Liver (tissue), 7 donors: ENCODE measurements at regions not wholly inside any gene's neighbourhood (a gene's known extent, or its start where the extent isn't known, plus 50 kb on each side); places are given as distances from the start of the nearest gene placed in this dataset.

ENCODE experiments used
- DNase-seq: peaks from one replicate; pipeline ENCODE4 v3.0.0-alpha.2; 2017; ENCODE audit warnings: low spot score
- H3K27ac ChIP-seq, 2 donors: one replicate each; pipeline ENCODE4 v1.7.0; 2013; ENCODE audit warnings: inconsistent platforms in 2 of 2, low read length in 2 of 2, control low read depth in 1 of 2, low read depth in 1 of 2, mild to moderate bottlenecking in 1 of 2
- H3K27me3 ChIP-seq, 4 donors: one replicate each; pipeline versions ENCODE4 v1.6.1 to v1.7.0; 2013; ENCODE audit warnings: low read length in 3 of 4, inconsistent platforms in 1 of 4, mild to moderate bottlenecking in 1 of 4, moderate library complexity in 1 of 4; ENCODE audit not compliant: control insufficient read depth in 4 of 4, insufficient read depth in 4 of 4
- H3K36me3 ChIP-seq, 4 donors: one replicate each; pipeline versions ENCODE4 v1.6.1 to v1.7.0; 2013; ENCODE audit warnings: low read length in 3 of 4, mild to moderate bottlenecking in 3 of 4, low read depth in 1 of 4, moderate library complexity in 1 of 4; ENCODE audit not compliant: control insufficient read depth in 4 of 4, insufficient read depth in 3 of 4
- H3K4me1 ChIP-seq, 4 donors: one replicate each; pipeline versions ENCODE4 v1.6.1 to v1.7.0; 2013; ENCODE audit warnings: low read length in 3 of 4, mild to moderate bottlenecking in 3 of 4, moderate library complexity in 1 of 4; ENCODE audit not compliant: control insufficient read depth in 4 of 4, insufficient read depth in 4 of 4
- H3K4me3 ChIP-seq, 3 donors: one replicate each; pipeline versions ENCODE4 v1.6.1 to v1.7.0; 2013; ENCODE audit warnings: low read length in 3 of 3, control low read depth in 1 of 3, low read depth in 1 of 3, mild to moderate bottlenecking in 1 of 3
- H3K9ac ChIP-seq, 2 donors: one replicate each; pipeline ENCODE4 v1.7.0; 2013; ENCODE audit warnings: low read length in 2 of 2, mild to moderate bottlenecking in 2 of 2, moderate library complexity in 2 of 2, control low read depth in 1 of 2, low read depth in 1 of 2
- H3K9me3 ChIP-seq, 4 donors: one replicate each; pipeline versions ENCODE4 v1.6.1 to v1.7.0; 2013; ENCODE audit warnings: low read length in 3 of 4; ENCODE audit not compliant: control insufficient read depth in 4 of 4
- EGR1 ChIP-seq, 2 donors: IDR thresholded peaks; 2 replicates each; pipeline ENCODE4 v1.6.1; 2016 to 2018; ENCODE audit warnings: antibody characterized with exemption in 2 of 2, low read depth in 2 of 2
- FOXA1 ChIP-seq: IDR thresholded peaks from 2 replicates; pipeline ENCODE4 v1.6.1; 2016; ENCODE audit warnings: antibody characterized with exemption
- FOXA2 ChIP-seq: IDR thresholded peaks from 2 replicates; pipeline ENCODE4 v1.6.1; 2016; ENCODE audit warnings: antibody characterized with exemption
- GABPA ChIP-seq, 2 donors: IDR thresholded peaks in 1 of 2; conservative IDR thresholded peaks in 1 of 2; 2 replicates each; pipeline ENCODE4 v1.6.1; 2016; ENCODE audit warnings: antibody characterized with exemption in 2 of 2, mild to moderate bottlenecking in 1 of 2, moderate library complexity in 1 of 2
- HNF4A ChIP-seq, 2 donors: conservative IDR thresholded peaks; 2 replicates each; pipeline ENCODE4 v1.6.1; 2016; ENCODE audit warnings: antibody characterized with exemption in 2 of 2, mild to moderate bottlenecking in 2 of 2
- HNF4G ChIP-seq: IDR thresholded peaks from 2 replicates; pipeline ENCODE4 v1.6.1; 2016; ENCODE audit warnings: antibody characterized with exemption
- JUND ChIP-seq, 2 donors: IDR thresholded peaks; 2 replicates each; pipeline ENCODE4 v1.6.1; 2016; ENCODE audit warnings: antibody characterized with exemption in 2 of 2
- NR2F2 ChIP-seq: IDR thresholded peaks from 2 replicates; pipeline ENCODE4 v1.6.1; 2016; ENCODE audit warnings: antibody characterized with exemption
- RXRA ChIP-seq, 2 donors: IDR thresholded peaks; 2 replicates each; pipeline ENCODE4 v1.6.1; 2017 to 2018; ENCODE audit warnings: antibody characterized with exemption in 2 of 2, mild to moderate bottlenecking in 1 of 2
- SP1 ChIP-seq: IDR thresholded peaks from 2 replicates; pipeline ENCODE4 v1.6.1; 2018; ENCODE audit warnings: antibody characterized with exemption, mild to moderate bottlenecking
- TAF1 ChIP-seq: conservative IDR thresholded peaks from 2 replicates; pipeline ENCODE4 v1.6.1; 2016; ENCODE audit warnings: antibody characterized with exemption, mild to moderate bottlenecking
- YY1 ChIP-seq: IDR thresholded peaks from 2 replicates; pipeline ENCODE4 v1.6.1; 2016; ENCODE audit warnings: antibody characterized with exemption, mild to moderate bottlenecking
- WGBS: extraction: QIAGEN DNeasy Blood & Tissue Kit; methylation state at CpG from one replicate; pipeline ENCODE4 v1.1.7; 2013; 5-methylcytosine and 5-hydroxymethylcytosine counted together
- TF ChIP-seq, protein P1 (sequence below): IDR thresholded peaks from 2 replicates; pipeline ENCODE4 v1.6.1; 2016; ENCODE audit warnings: antibody characterized with exemption, mild to moderate bottlenecking
- TF ChIP-seq, protein P2 (sequence below): IDR thresholded peaks from 2 replicates; pipeline ENCODE4 v1.6.1; 2016; ENCODE audit warnings: antibody characterized with exemption
- TF ChIP-seq, protein P3 (sequence below): IDR thresholded peaks from 2 replicates; pipeline ENCODE4 v1.6.1; 2016; ENCODE audit warnings: antibody characterized with exemption
- TF ChIP-seq, protein P4 (sequence below): IDR thresholded peaks from 2 replicates; pipeline ENCODE4 v1.6.1; 2016; ENCODE audit warnings: antibody characterized with exemption
- donor health status: healthy.
- donor health status: healthy.
- donor health status: healthy.
- donor health status: healthy.

DNA sequence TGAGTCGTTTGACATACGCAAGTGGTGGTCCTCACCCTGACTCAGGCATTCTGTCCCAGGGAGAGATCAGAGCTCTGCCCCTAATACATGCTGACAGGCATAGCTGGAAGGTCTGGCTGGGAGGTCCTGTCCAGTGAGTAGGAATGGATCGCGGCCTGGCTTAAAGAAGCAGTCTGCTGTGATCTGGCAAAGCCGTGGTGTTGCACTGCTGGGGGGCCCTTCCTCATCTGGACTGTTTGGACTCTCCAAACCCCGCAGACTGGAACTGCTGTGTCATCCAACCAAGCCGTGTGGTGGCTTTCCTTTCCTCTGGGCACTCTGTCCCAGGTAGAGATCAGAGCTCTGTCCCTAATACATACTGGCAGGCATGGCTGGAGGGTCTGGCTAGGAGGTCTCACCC, 64.3 kb upstream of the MAGEB16 start:
- no peak overlapping the region for H3K27ac ChIP-seq
- no peak overlapping the region for H3K4me3 ChIP-seq
- no peak for DNase-seq
- H3K4me1 ChIP-seq: no peaks in the 10 kb centered on the region
- WGBS: 89% methylated on average over 7 of the region's 7 CpGs
- H3K36me3 ChIP-seq: no peaks in the 10 kb centered on the region
- no peaks in the 10 kb centered on the region for H3K27me3 ChIP-seq
- H3K9ac ChIP-seq: no peak overlapping the region
- no peaks in the 10 kb centered on the region for H3K9me3 ChIP-seq
- TF ChIP-seq, protein P1, sequence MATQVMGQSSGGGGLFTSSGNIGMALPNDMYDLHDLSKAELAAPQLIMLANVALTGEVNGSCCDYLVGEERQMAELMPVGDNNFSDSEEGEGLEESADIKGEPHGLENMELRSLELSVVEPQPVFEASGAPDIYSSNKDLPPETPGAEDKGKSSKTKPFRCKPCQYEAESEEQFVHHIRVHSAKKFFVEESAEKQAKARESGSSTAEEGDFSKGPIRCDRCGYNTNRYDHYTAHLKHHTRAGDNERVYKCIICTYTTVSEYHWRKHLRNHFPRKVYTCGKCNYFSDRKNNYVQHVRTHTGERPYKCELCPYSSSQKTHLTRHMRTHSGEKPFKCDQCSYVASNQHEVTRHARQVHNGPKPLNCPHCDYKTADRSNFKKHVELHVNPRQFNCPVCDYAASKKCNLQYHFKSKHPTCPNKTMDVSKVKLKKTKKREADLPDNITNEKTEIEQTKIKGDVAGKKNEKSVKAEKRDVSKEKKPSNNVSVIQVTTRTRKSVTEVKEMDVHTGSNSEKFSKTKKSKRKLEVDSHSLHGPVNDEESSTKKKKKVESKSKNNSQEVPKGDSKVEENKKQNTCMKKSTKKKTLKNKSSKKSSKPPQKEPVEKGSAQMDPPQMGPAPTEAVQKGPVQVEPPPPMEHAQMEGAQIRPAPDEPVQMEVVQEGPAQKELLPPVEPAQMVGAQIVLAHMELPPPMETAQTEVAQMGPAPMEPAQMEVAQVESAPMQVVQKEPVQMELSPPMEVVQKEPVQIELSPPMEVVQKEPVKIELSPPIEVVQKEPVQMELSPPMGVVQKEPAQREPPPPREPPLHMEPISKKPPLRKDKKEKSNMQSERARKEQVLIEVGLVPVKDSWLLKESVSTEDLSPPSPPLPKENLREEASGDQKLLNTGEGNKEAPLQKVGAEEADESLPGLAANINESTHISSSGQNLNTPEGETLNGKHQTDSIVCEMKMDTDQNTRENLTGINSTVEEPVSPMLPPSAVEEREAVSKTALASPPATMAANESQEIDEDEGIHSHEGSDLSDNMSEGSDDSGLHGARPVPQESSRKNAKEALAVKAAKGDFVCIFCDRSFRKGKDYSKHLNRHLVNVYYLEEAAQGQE: no peak
- TF ChIP-seq, protein P2, sequence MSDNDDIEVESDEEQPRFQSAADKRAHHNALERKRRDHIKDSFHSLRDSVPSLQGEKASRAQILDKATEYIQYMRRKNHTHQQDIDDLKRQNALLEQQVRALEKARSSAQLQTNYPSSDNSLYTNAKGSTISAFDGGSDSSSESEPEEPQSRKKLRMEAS: no peak
- TF ChIP-seq TAF1: no peak
- no peak for TF ChIP-seq HNF4G
- TF ChIP-seq HNF4A (conservative IDR thresholded peaks at IDR 0.05): no peak
- no peak for TF ChIP-seq SP1

DNA sequence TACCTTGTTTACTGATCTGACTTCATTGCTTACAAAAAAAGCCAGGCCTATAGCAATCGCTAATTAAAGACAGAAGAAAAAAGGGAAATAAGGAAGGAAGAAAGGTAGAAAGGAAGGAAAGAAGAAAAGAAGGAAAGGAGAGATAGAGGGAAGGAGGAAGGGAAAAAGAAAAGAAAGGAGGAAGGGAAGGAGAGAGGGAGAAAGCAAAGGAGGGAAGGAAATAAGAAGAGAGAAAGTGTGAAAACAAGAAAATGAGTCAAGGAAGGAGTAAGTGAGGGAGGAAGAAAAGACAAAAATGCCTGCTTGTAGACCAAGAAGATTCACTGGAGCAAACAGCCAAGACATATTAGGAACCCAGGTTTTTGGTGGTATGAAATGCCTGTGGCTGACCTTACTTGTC, 57.0 kb upstream of the MAGEB16 start:
- 97% methylated on average over 1 of the region's 1 CpG for WGBS
- Histone ChIP-seq H3K9ac (no peak overlapping the region), H3K4me3 (no peak overlapping the region), H3K9me3 (no peaks in the 10 kb centered on the region), H3K4me1 (no peaks in the 10 kb centered on the region), H3K36me3 (no peaks in the 10 kb centered on the region), H3K27ac (no peak overlapping the region), H3K27me3 (no peaks in the 10 kb centered on the region)
- TF ChIP-seq TAF1: no peak
- TF ChIP-seq HNF4A (conservative IDR thresholded peaks at IDR 0.05): no peak
- TF ChIP-seq, protein P2: no peak
- TF ChIP-seq HNF4G: no peak
- TF ChIP-seq, protein P1: no peak
- TF ChIP-seq FOXA2: no peak
- TF ChIP-seq, protein P3, sequence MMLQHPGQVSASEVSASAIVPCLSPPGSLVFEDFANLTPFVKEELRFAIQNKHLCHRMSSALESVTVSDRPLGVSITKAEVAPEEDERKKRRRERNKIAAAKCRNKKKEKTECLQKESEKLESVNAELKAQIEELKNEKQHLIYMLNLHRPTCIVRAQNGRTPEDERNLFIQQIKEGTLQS: no peak
- no peak for DNase-seq

DNA sequence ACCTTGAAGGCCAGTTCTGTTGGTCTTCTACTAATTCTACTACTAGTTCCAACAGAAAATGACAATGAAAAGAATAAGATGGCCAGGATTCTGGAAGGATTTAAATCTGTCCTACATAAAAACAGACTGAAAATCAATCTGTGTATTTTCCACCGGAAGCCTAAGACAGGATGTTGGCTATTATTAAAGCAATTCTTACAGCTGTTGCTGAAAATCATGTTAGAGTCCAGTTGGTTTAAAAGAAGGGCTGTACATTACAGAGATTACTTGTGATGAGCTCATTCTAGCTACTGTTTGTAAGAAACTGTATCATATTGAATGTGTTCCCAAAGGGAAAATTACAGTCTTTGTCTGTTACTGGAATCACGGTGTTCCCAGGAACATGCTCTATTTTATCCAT, 54.8 kb upstream of the MAGEB16 start:
- DNase-seq: no peak
- 77% methylated on average over 2 of the region's 2 CpGs for WGBS
- no peak overlapping the region for H3K4me3 ChIP-seq
- H3K27ac ChIP-seq: no peak overlapping the region
- no peaks in the 10 kb centered on the region for H3K27me3 ChIP-seq
- H3K36me3 ChIP-seq: no peaks in the 10 kb centered on the region
- no peak overlapping the region for H3K9ac ChIP-seq
- no peaks in the 10 kb centered on the region for H3K9me3 ChIP-seq
- H3K4me1 ChIP-seq: no peaks in the 10 kb centered on the region
- TF ChIP-seq JUND (IDR thresholded peaks at IDR 0.05): no peak
- no peak for TF ChIP-seq FOXA2
- TF ChIP-seq HNF4A (conservative IDR thresholded peaks at IDR 0.05): no peak
- TF ChIP-seq, protein P4, sequence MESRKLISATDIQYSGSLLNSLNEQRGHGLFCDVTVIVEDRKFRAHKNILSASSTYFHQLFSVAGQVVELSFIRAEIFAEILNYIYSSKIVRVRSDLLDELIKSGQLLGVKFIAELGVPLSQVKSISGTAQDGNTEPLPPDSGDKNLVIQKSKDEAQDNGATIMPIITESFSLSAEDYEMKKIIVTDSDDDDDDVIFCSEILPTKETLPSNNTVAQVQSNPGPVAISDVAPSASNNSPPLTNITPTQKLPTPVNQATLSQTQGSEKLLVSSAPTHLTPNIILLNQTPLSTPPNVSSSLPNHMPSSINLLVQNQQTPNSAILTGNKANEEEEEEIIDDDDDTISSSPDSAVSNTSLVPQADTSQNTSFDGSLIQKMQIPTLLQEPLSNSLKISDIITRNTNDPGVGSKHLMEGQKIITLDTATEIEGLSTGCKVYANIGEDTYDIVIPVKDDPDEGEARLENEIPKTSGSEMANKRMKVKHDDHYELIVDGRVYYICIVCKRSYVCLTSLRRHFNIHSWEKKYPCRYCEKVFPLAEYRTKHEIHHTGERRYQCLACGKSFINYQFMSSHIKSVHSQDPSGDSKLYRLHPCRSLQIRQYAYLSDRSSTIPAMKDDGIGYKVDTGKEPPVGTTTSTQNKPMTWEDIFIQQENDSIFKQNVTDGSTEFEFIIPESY: no peak
- no peak for TF ChIP-seq RXRA (IDR thresholded peaks at IDR 0.05)
- TF ChIP-seq TAF1: no peak
- TF ChIP-seq, protein P2: no peak
- no peak for TF ChIP-seq NR2F2
- TF ChIP-seq YY1: no peak
- no peak for TF ChIP-seq GABPA (IDR thresholded peaks at IDR 0.05 in 1 of 2, conservative IDR thresholded peaks at IDR 0.05 in 1 of 2)
- no peak for TF ChIP-seq FOXA1
- no peak for TF ChIP-seq EGR1 (IDR thresholded peaks at IDR 0.05; ENCODE audit: low read depth in 2 of 2)
- no peak for TF ChIP-seq SP1
